Progenitor cell of endocrine pancreas (in vitro differentiated cells): ENCODE measurements at regions not wholly inside any gene's neighbourhood (a gene's known extent, or its start where the extent isn't known, plus 50 kb on each side); places are given as distances from the start of the nearest gene placed in this dataset.
A peak's percentile ranks its signal among the peaks of the same experiment; 100 is the strongest.

Source experiments
- DNase-seq: peaks from one replicate; pipeline ENCODE4 v3.0.0; 2021; ENCODE audit warnings: low spot score; ENCODE audit not compliant: unreplicated experiment
- H3K27ac Mint-ChIP-seq: 2 replicates; pipeline ENCODE4 v1.8.0; 2021; ENCODE audit warnings: mild to moderate bottlenecking, moderate library complexity, mixed read lengths
- H3K27me3 Mint-ChIP-seq: 2 replicates; pipeline ENCODE4 v1.8.0; 2021; ENCODE audit warnings: mixed read lengths
- H3K36me3 Mint-ChIP-seq: 2 replicates; pipeline ENCODE4 v1.8.0; 2022; ENCODE audit warnings: mixed read lengths; ENCODE audit not compliant: insufficient read depth
- H3K4me1 Mint-ChIP-seq: 2 replicates; pipeline ENCODE4 v1.8.0; 2021; ENCODE audit warnings: low read depth, mixed read lengths
- H3K4me3 Mint-ChIP-seq: 2 replicates; pipeline ENCODE4 v1.8.0; 2021; ENCODE audit warnings: low read depth, mild to moderate bottlenecking, moderate library complexity, mixed read lengths
- H3K9me3 Mint-ChIP-seq: 2 replicates; pipeline ENCODE4 v1.8.0; 2021; ENCODE audit warnings: low read depth, mixed read lengths
- CTCF ChIP-seq: fragments of 200-600 bp; sonication (generic); IDR thresholded peaks from one replicate; pipeline ENCODE4 v1.5.0; 2021; ENCODE audit warnings: antibody characterized with exemption, mild to moderate bottlenecking; ENCODE audit not compliant: unreplicated experiment

- no peak for TF ChIP-seq CTCF
- peaks cover 5% of the 10 kb centered on the region for H3K36me3 Mint-ChIP-seq
- no peak for DNase-seq
- peaks cover 39% of the 10 kb centered on the region for H3K9me3 Mint-ChIP-seq
- peaks cover 2% of the 10 kb centered on the region for H3K4me1 Mint-ChIP-seq
- H3K4me3 Mint-ChIP-seq, result no peak overlapping the region
- no peaks in the 10 kb centered on the region for H3K27me3 Mint-ChIP-seq
- no peak overlapping the region for H3K27ac Mint-ChIP-seq
Measured at GRCh38 chr10:36195364-36195763, 553.3 kb upstream of the FZD8 start.

GRCh38 chr10:36194276-36194675 is 552.2 kb upstream of the FZD8 start:
- Mint-ChIP-seq H3K4me3 (no peak overlapping the region), H3K27ac (no peak overlapping the region), H3K27me3 (no peaks in the 10 kb centered on the region), H3K4me1 (peaks cover 2% of the 10 kb centered on the region), H3K36me3 (peaks cover 5% of the 10 kb centered on the region), H3K9me3 (peaks cover 39% of the 10 kb centered on the region)
- DNase-seq, result no peak
- no peak for TF ChIP-seq CTCF

GRCh38 chr10:36191009-36191408 is 548.9 kb upstream of the FZD8 start:
- peaks cover 10% of the 10 kb centered on the region for H3K4me1 Mint-ChIP-seq
- no peak overlapping the region for H3K4me3 Mint-ChIP-seq
- H3K27me3 Mint-ChIP-seq, result no peaks in the 10 kb centered on the region
- peaks cover 4% of the 10 kb centered on the region for H3K36me3 Mint-ChIP-seq
- H3K27ac Mint-ChIP-seq, result no peak overlapping the region
- H3K9me3 Mint-ChIP-seq, result peaks cover 19% of the 10 kb centered on the region
- no peak for DNase-seq
- TF ChIP-seq CTCF, result no peak

- Mint-ChIP-seq H3K4me1 (peaks cover 18% of the 10 kb centered on the region), H3K36me3 (peaks cover 4% of the 10 kb centered on the region), H3K4me3 (no peak overlapping the region), H3K27ac (peak overlapping the region; percentile 49), H3K9me3 (peaks cover 15% of the 10 kb centered on the region), H3K27me3 (no peaks in the 10 kb centered on the region)
- no peak for DNase-seq
- TF ChIP-seq CTCF, result no peak
Measured at GRCh38 chr10:36188461-36188860, 546.4 kb upstream of the FZD8 start.

- Mint-ChIP-seq H3K27ac (peak overlapping the region; percentile 49), H3K4me1 (peaks cover 18% of the 10 kb centered on the region), H3K4me3 (no peak overlapping the region), H3K27me3 (no peaks in the 10 kb centered on the region), H3K9me3 (peaks cover 12% of the 10 kb centered on the region), H3K36me3 (peaks cover 4% of the 10 kb centered on the region)
- TF ChIP-seq CTCF, result no peak
- DNase-seq, result no peak
Measured at GRCh38 chr10:36188080-36188453, 546.0 kb upstream of the FZD8 start.
